H1 (cell line): ENCODE measurements at regions not wholly inside any gene's neighbourhood (a gene's known extent, or its start where the extent isn't known, plus 50 kb on each side); places are given as distances from the start of the nearest gene placed in this dataset.

ENCODE experiments used
- CTCF ChIA-PET: fragments of 300-600 bp; sonication (Branson Sonifier 250); formaldehyde crosslinking; loops from one replicate; lab custom pipeline; 2021; ENCODE audit not compliant: partially characterized antibody; lab: Charles Lee
- POLR2A ChIA-PET: fragments of 300-600 bp; sonication (Branson Sonifier 250); formaldehyde crosslinking; loops from one replicate; lab custom pipeline; 2021; ENCODE audit warnings: inconsistent platforms; ENCODE audit not compliant: partially characterized antibody; lab: Charles Lee
- DNase-seq, 2 experiments: peaks; one replicate each; pipeline versions ENCODE4 v3.0.0 to v3.0.0-alpha.2; 2010 to 2022; ENCODE audit warnings: low spot score in 2 of 2, low read depth in 1 of 2, mixed read lengths in 1 of 2
- FAIRE-seq: peaks from 2 replicates; lab custom pipeline; 2011; peaks lifted over from hg19 to GRCh38; lab: Jason Lieb, UNC
- H2AFZ ChIP-seq: 2 replicates; pipeline ENCODE4 v1.8.1; 2012; ENCODE audit warnings: low read length, inconsistent platforms
- H2AK5ac ChIP-seq: 2 replicates; pipeline ENCODE4 v1.6.1; 2013; ENCODE audit warnings: low read depth, low read length
- H2BK120ac ChIP-seq: replicated peaks from 2 replicates; pipeline ENCODE3; 2013; ENCODE audit warnings: low read depth, low read length, inconsistent platforms
- H2BK12ac ChIP-seq: 2 replicates; pipeline ENCODE4 v1.6.1; 2013; ENCODE audit warnings: low read depth, low read length
- H2BK15ac ChIP-seq: 2 replicates; pipeline ENCODE4 v1.6.1; 2013; ENCODE audit warnings: low read length
- H2BK20ac ChIP-seq: 2 replicates; pipeline ENCODE4 v1.6.1; 2013; ENCODE audit warnings: low read length
- H2BK5ac ChIP-seq: 2 replicates; pipeline ENCODE4 v1.6.1; 2013; ENCODE audit warnings: low read depth, low read length
- H3K14ac ChIP-seq: 2 replicates; pipeline ENCODE4 v1.6.1; 2013; ENCODE audit warnings: inconsistent platforms; ENCODE audit not compliant: insufficient read length
- H3K18ac ChIP-seq: 2 replicates; pipeline ENCODE4 v1.6.1; 2013; ENCODE audit warnings: low read length; ENCODE audit errors: extremely low read depth
- H3K23ac ChIP-seq: 2 replicates; pipeline ENCODE4 v1.6.1; 2013; ENCODE audit warnings: inconsistent platforms; ENCODE audit not compliant: insufficient read length
- H3K23me2 ChIP-seq: 2 replicates; pipeline ENCODE4 v1.6.1; 2013; ENCODE audit warnings: low read depth, low read length
- H3K27ac ChIP-seq: 2 replicates; pipeline ENCODE4 v1.6.1; 2011; ENCODE audit warnings: low read depth, low read length, inconsistent platforms
- H3K27me3 ChIP-seq, 4 experiments: replicated peaks in 1 of 4; 1 replicate in 1 of 4; 2 replicates in 3 of 4; pipeline versions ENCODE4 v1.6.1 to v1.8.1; 2011 to 2013; ENCODE audit warnings: low read length in 3 of 4, mild to moderate bottlenecking in 3 of 4, inconsistent platforms in 2 of 4, mixed read lengths in 2 of 4, moderate library complexity in 1 of 4; ENCODE audit not compliant: control insufficient read depth in 3 of 4, insufficient read depth in 3 of 4; ENCODE audit errors: extremely low read depth in 1 of 4
- H3K36me3 ChIP-seq, 4 experiments: 2 replicates each; pipeline versions ENCODE4 v1.6.1 to v1.8.1; 2011 to 2013; ENCODE audit warnings: mild to moderate bottlenecking in 4 of 4, low read length in 3 of 4, moderate library complexity in 2 of 4, control low read depth in 1 of 4, inconsistent platforms in 1 of 4; ENCODE audit not compliant: insufficient read depth in 4 of 4, control insufficient read depth in 2 of 4
- H3K4ac ChIP-seq: replicated peaks from 2 replicates; pipeline ENCODE3; 2013; ENCODE audit warnings: low read length, low read depth, mixed read lengths, inconsistent platforms; ENCODE audit not compliant: insufficient read length
- H3K4me1 ChIP-seq, 4 experiments: replicated peaks in 1 of 4; 1 replicate in 1 of 4; 2 replicates in 3 of 4; pipeline versions ENCODE4 v1.6.1 to v1.8.1; 2011 to 2013; ENCODE audit warnings: low read length in 3 of 4, inconsistent platforms in 2 of 4, mixed read lengths in 1 of 4; ENCODE audit not compliant: insufficient read depth in 4 of 4, control insufficient read depth in 3 of 4
- H3K4me2 ChIP-seq, 2 experiments: 2 replicates each; pipeline versions ENCODE4 v1.6.1 to v1.8.1; 2011 to 2013; ENCODE audit warnings: low read depth in 2 of 2, low read length in 2 of 2, control low read depth in 1 of 2, inconsistent platforms in 1 of 2, mild to moderate bottlenecking in 1 of 2; ENCODE audit not compliant: insufficient read depth in 1 of 2
- H3K4me3 ChIP-seq, 4 experiments: fragments of 200-600, 300-600 bp in 1 of 4; sonication (generic), shearing (Covaris generic), sonication (Bioruptor Twin) in 1 of 4; 2 replicates each; pipeline versions ENCODE4 v1.5.1 to v1.8.1; 2011 to 2016; ENCODE audit warnings: low read length in 4 of 4, low read depth in 3 of 4, control low read depth in 2 of 4, inconsistent platforms in 2 of 4, mild to moderate bottlenecking in 2 of 4, mixed read lengths in 1 of 4, moderate library complexity in 1 of 4; ENCODE audit not compliant: insufficient read depth in 2 of 4; ENCODE audit errors: extremely low read depth in 1 of 4
- H3K56ac ChIP-seq: replicated peaks from 2 replicates; pipeline ENCODE3; 2013; ENCODE audit warnings: low read depth, mild to moderate bottlenecking, mixed read lengths, low read length, inconsistent platforms; ENCODE audit not compliant: insufficient read length
- H3K79me1 ChIP-seq: 2 replicates; pipeline ENCODE4 v1.6.1; 2013; ENCODE audit warnings: low read depth, low read length, control low read depth
- H3K79me2 ChIP-seq, 2 experiments: 2 replicates each; pipeline versions ENCODE4 v1.6.1 to v1.8.1; 2012 to 2013; ENCODE audit warnings: low read length in 2 of 2, mild to moderate bottlenecking in 2 of 2, inconsistent platforms in 1 of 2; ENCODE audit not compliant: insufficient read depth in 2 of 2, control insufficient read depth in 1 of 2
- H3K9ac ChIP-seq, 4 experiments: replicated peaks in 1 of 4; 1 replicate in 1 of 4; 2 replicates in 3 of 4; pipeline versions ENCODE4 v1.6.1 to v1.8.1; 2011 to 2013; ENCODE audit warnings: low read depth in 3 of 4, low read length in 3 of 4, control low read depth in 2 of 4, mild to moderate bottlenecking in 2 of 4, moderate library complexity in 2 of 4, inconsistent platforms in 1 of 4; ENCODE audit errors: extremely low read depth in 1 of 4
- H3K9me3 ChIP-seq, 2 experiments: 2 replicates each; pipeline versions ENCODE4 v1.6.1 to v1.8.1; 2012 to 2013; ENCODE audit warnings: mild to moderate bottlenecking in 2 of 2, moderate library complexity in 2 of 2, control low read depth in 1 of 2, inconsistent platforms in 1 of 2, low read depth in 1 of 2, low read length in 1 of 2, mixed read lengths in 1 of 2; ENCODE audit not compliant: insufficient read depth in 2 of 2
- H4K20me1 ChIP-seq, 2 experiments: replicated peaks in 1 of 2; 2 replicates each; pipeline versions ENCODE3 to v1.8.1; 2011 to 2013; ENCODE audit warnings: inconsistent platforms in 2 of 2, low read length in 2 of 2, mild to moderate bottlenecking in 1 of 2; ENCODE audit not compliant: insufficient read depth in 2 of 2, control insufficient read depth in 1 of 2
- H4K5ac ChIP-seq: 2 replicates; pipeline ENCODE4 v1.6.1; 2013; ENCODE audit warnings: low read length, low read depth, mixed read lengths, inconsistent platforms; ENCODE audit not compliant: insufficient read length
- H4K8ac ChIP-seq: 2 replicates; pipeline ENCODE4 v1.8.0; 2013; ENCODE audit warnings: mild to moderate bottlenecking, moderate library complexity, low read length, inconsistent platforms; ENCODE audit not compliant: insufficient read depth; ENCODE audit errors: extremely low read depth
- H4K91ac ChIP-seq: replicated peaks from 2 replicates; pipeline ENCODE3; 2013; ENCODE audit warnings: low read length, mixed read lengths, inconsistent platforms; ENCODE audit not compliant: insufficient read length
- BACH1 ChIP-seq: IDR thresholded peaks from 2 replicates; pipeline ENCODE4 v1.6.1; 2012; ENCODE audit warnings: low read length, improper control_type of control experiment
- CBX8 ChIP-seq: fragments of 300-800, 300-1000 bp; sonication (generic); IDR thresholded peaks from 2 replicates; pipeline ENCODE4 v1.7.1; 2016; ENCODE audit warnings: low read depth, low read length, borderline replicate concordance
- NANOG ChIP-seq: IDR thresholded peaks from 2 replicates; pipeline ENCODE4 v1.6.1; 2011; ENCODE audit warnings: low read length, low read depth, mild to moderate bottlenecking, inconsistent platforms; ENCODE audit not compliant: insufficient read depth, poor library complexity, severe bottlenecking
- SAP30 ChIP-seq: fragments of 300-600 bp; sonication (generic); IDR thresholded peaks from 2 replicates; pipeline ENCODE4 v1.7.1; 2012; ENCODE audit warnings: low read length, moderate library complexity, mild to moderate bottlenecking, inconsistent platforms; ENCODE audit not compliant: insufficient read depth, insufficient replicate concordance
- SP1 ChIP-seq: IDR thresholded peaks from 2 replicates; pipeline ENCODE4 v1.6.1; 2011; ENCODE audit warnings: low read depth, low read length
- SP2 ChIP-seq: IDR thresholded peaks from 2 replicates; pipeline ENCODE4 v1.6.1; 2012; ENCODE audit warnings: mild to moderate bottlenecking, low read length, inconsistent platforms
- SP4 ChIP-seq: IDR thresholded peaks from 2 replicates; pipeline ENCODE4 v1.6.1; 2012; ENCODE audit warnings: low read length, inconsistent platforms
- SRF ChIP-seq: IDR thresholded peaks from 2 replicates; pipeline ENCODE4 v1.6.1; 2011; ENCODE audit warnings: mild to moderate bottlenecking, low read depth, low read length, moderate library complexity
- TAF1 ChIP-seq: IDR thresholded peaks from 2 replicates; pipeline ENCODE4 v1.6.1; 2011; ENCODE audit warnings: mild to moderate bottlenecking, low read depth, low read length
- ZNF274 ChIP-seq: IDR thresholded peaks from 2 replicates; pipeline ENCODE4 v1.7.0; 2012; ENCODE audit warnings: low read length, borderline replicate concordance; ENCODE audit errors: extremely low read depth
- TF ChIP-seq, protein P1 (sequence below): IDR thresholded peaks from 2 replicates; pipeline ENCODE4 v1.6.1; 2012; ENCODE audit warnings: inconsistent platforms
- TF ChIP-seq, protein P2 (sequence below): IDR thresholded peaks from 2 replicates; pipeline ENCODE4 v1.6.1; 2011; ENCODE audit warnings: low read length, improper control_type of control experiment

DNA sequence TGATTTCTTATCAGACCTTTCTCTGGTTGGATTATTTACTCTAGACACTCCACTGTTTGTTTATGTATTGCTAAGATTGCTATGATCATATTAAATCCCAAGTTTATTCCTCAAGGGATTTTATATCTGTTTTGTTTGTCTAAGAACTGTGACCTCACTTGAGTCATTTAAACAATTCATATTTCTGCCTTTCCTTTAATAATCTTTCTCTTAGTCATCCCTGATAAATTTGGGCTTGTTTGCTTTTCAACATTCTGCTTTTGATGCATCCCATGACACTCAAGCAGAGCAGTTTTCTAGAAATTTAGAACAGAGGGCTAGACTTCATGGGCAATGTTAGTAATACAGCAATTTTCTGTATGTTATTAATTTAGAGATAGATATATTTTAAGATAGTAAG lies 231.6 kb upstream of the TNC start:
- ChIA-PET CTCF (no interaction called here), POLR2A (interaction anchor here (0.6 kb wide), 1 partner anchor 123 kb away, joined by 3 read pairs; no protein-coding TSS in a partner anchor)
- H3K27ac ChIP-seq: no peak overlapping the region
- FAIRE-seq: no peak
- no peak overlapping the region for H3K14ac ChIP-seq
- H4K20me1 ChIP-seq: no peaks in the 10 kb centered on the region
- H4K91ac ChIP-seq: no peak overlapping the region
- no peaks in the 10 kb centered on the region for H3K79me2 ChIP-seq
- no peaks in the 10 kb centered on the region for H3K4me1 ChIP-seq
- H3K9ac ChIP-seq: no peak overlapping the region
- H4K8ac ChIP-seq: no peak overlapping the region
- H3K23me2 ChIP-seq: no peaks in the 10 kb centered on the region
- no peaks in the 10 kb centered on the region for H3K27me3 ChIP-seq
- no peak overlapping the region for H3K18ac ChIP-seq
- H2BK120ac ChIP-seq: no peak overlapping the region
- no peak overlapping the region for H2BK20ac ChIP-seq
- H2AK5ac ChIP-seq: no peak overlapping the region
- H2BK15ac ChIP-seq: no peak overlapping the region
- no peak overlapping the region for H2AFZ ChIP-seq
- H4K5ac ChIP-seq: no peak overlapping the region
- H2BK12ac ChIP-seq: no peak overlapping the region
- no peak overlapping the region for H3K56ac ChIP-seq
- no peak overlapping the region for H3K4me3 ChIP-seq
- no peak overlapping the region for H3K4ac ChIP-seq
- DNase-seq: no peak
- H2BK5ac ChIP-seq: no peak overlapping the region
- H3K4me2 ChIP-seq: no peak overlapping the region
- H3K36me3 ChIP-seq: no peaks in the 10 kb centered on the region
- peaks cover 2 to 4% of the 10 kb centered on the region in 2 experiments; a peak in 3 of 4 replicates for H3K9me3 ChIP-seq
- H3K23ac ChIP-seq: no peak overlapping the region
- no peaks in the 10 kb centered on the region for H3K79me1 ChIP-seq
- TF ChIP-seq NANOG: no peak
- TF ChIP-seq SRF: no peak
- TF ChIP-seq SP1: no peak
- TF ChIP-seq, protein P1, sequence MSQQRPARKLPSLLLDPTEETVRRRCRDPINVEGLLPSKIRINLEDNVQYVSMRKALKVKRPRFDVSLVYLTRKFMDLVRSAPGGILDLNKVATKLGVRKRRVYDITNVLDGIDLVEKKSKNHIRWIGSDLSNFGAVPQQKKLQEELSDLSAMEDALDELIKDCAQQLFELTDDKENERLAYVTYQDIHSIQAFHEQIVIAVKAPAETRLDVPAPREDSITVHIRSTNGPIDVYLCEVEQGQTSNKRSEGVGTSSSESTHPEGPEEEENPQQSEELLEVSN: no peak
- TF ChIP-seq ZNF274: no peak
- TF ChIP-seq SP2: no peak
- no peak for TF ChIP-seq TAF1
- TF ChIP-seq SP4: no peak
- no peak for TF ChIP-seq CBX8
- TF ChIP-seq SAP30: no peak
- TF ChIP-seq BACH1: no peak
- TF ChIP-seq, protein P2, sequence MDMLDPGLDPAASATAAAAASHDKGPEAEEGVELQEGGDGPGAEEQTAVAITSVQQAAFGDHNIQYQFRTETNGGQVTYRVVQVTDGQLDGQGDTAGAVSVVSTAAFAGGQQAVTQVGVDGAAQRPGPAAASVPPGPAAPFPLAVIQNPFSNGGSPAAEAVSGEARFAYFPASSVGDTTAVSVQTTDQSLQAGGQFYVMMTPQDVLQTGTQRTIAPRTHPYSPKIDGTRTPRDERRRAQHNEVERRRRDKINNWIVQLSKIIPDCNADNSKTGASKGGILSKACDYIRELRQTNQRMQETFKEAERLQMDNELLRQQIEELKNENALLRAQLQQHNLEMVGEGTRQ: no peak
